ENCODE measurements at regions not wholly inside any gene's neighbourhood (a gene's known extent, or its start where the extent isn't known, plus 50 kb on each side); places are given as distances from the start of the nearest gene placed in this dataset.

DNA sequence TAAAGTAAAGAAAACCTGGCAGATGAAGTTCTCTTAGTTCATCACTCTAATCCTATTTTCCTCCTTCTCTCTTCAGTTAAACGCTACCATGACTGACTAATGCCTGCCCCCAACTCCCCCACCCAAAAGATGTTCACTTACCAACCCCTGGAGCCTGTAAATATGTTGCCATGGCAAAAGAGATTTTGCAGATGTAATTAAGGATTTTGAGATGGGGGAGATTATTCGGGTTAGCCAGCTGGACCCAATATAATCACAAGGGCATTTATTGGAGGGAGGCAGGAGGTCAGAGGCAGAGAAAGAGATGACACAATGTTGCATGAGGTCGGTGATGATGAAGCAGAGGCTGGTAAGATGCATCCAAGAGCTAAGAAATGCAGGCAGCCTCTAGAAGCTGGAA, 69.3 kb upstream of the PPP2R5A start:
- no peak overlapping the region for H3K27ac ChIP-seq (ENCODE audit: low read depth, low read length)
- POLR2A ChIA-PET, result no interaction called here
- no peaks in the 10 kb centered on the region for H3K27me3 ChIP-seq (ENCODE audit: control insufficient read depth, insufficient read depth, low read length)
- no peak for DNase-seq (ENCODE audit: low read depth, low spot score)
- TF ChIP-seq CTCF (IDR thresholded peaks at IDR 0.05; ENCODE audit: low read depth, low read length), result no peak
- no peaks in the 10 kb centered on the region for H3K9me3 ChIP-seq (ENCODE audit: control insufficient read depth, insufficient read depth, low read length)
- H3K4me3 ChIP-seq (ENCODE audit: low read depth, low read length), result no peak overlapping the region
- CTCF ChIA-PET, result interaction anchor here (0.9 kb wide), 1 partner anchor 145 kb away, joined by 4 read pairs; no protein-coding TSS in a partner anchor

DNA sequence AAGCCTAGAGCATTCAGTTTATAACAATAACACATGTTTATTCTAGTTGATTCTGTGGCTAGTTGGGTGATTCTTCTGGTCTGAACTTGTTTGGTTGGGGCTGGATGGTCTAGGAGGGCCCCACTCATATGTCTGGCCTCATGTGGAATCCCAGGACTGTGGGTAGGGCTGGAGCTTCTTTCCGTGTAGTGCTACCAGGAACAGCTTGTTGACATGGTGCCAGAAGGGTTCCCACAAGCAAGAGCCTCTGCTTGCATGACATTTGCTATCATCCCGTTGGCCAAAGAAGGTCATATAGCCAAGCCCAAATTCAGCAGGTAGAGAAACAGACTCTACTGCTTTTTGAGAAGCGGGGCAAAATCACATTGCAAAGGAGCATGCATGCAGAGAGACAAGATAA, 67.6 kb upstream of the PPP2R5A start:
- H3K9me3 ChIP-seq (ENCODE audit: control insufficient read depth, insufficient read depth, low read length), result no peaks in the 10 kb centered on the region
- ChIA-PET CTCF (interaction anchor here (0.6 to 2.3 kb wide), 2 partner anchors 74 to 147 kb away, joined by 4 to 11 read pairs; no protein-coding TSS in a partner anchor), POLR2A (interaction anchor here (0.7 kb wide), 1 partner anchor 15 kb away, joined by 3 read pairs; no protein-coding TSS in a partner anchor)
- H3K27me3 ChIP-seq (ENCODE audit: control insufficient read depth, insufficient read depth, low read length), result no peaks in the 10 kb centered on the region
- no peak for TF ChIP-seq CTCF (IDR thresholded peaks at IDR 0.05; ENCODE audit: low read depth, low read length)
- DNase-seq (ENCODE audit: low read depth, low spot score), result no peak
- no peak overlapping the region for H3K4me3 ChIP-seq (ENCODE audit: low read depth, low read length)
- H3K27ac ChIP-seq (ENCODE audit: low read depth, low read length), result no peak overlapping the region

DNA sequence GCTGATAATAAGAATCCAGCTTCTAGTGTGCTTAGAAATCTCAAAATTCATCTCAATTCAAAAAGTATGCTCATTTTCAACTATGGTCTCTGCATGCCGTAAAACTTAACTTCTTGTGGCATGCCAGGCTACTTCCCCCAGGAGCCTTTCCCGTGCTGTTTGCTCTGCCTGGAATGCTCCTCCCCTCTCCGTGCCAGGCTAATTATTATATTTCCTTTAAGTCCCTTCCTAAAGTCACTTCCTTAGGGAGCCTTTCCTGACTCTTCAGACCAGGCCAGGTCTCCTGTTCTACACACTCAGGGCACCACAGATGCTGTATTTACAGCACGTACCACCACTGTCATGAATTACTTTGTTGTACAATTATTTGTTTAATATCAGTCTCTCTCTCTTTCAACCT, 67.1 kb upstream of the PPP2R5A start:
- TF ChIP-seq CTCF (IDR thresholded peaks at IDR 0.05; ENCODE audit: low read depth, low read length), result no peak
- no peak overlapping the region for H3K4me3 ChIP-seq (ENCODE audit: low read depth, low read length)
- no peak for DNase-seq (ENCODE audit: low read depth, low spot score)
- POLR2A ChIA-PET, result interaction anchor here (0.7 kb wide), 1 partner anchor 15 kb away, joined by 3 read pairs; no protein-coding TSS in a partner anchor
- CTCF ChIA-PET, result interaction anchor here (0.6 to 2.3 kb wide), 2 partner anchors 74 to 147 kb away, joined by 4 to 11 read pairs; no protein-coding TSS in a partner anchor
- H3K9me3 ChIP-seq (ENCODE audit: control insufficient read depth, insufficient read depth, low read length), result no peaks in the 10 kb centered on the region
- H3K27me3 ChIP-seq (ENCODE audit: control insufficient read depth, insufficient read depth, low read length), result no peaks in the 10 kb centered on the region
- no peak overlapping the region for H3K27ac ChIP-seq (ENCODE audit: low read depth, low read length)

GRCh38 chr1:212218911-212219310, 66.3 kb upstream of the PPP2R5A start:
- POLR2A ChIA-PET, result interaction anchor here (0.6 to 1.5 kb wide), 6 partner anchors 16 to 212 kb away, joined by 3 to 5 read pairs (median 4); no protein-coding TSS in a partner anchor
- H3K27me3 ChIP-seq (ENCODE audit: control insufficient read depth, insufficient read depth, low read length), result no peaks in the 10 kb centered on the region
- TF ChIP-seq CTCF (IDR thresholded peaks at IDR 0.05; ENCODE audit: low read depth, low read length), result no peak
- no peaks in the 10 kb centered on the region for H3K9me3 ChIP-seq (ENCODE audit: control insufficient read depth, insufficient read depth, low read length)
- no peak overlapping the region for H3K27ac ChIP-seq (ENCODE audit: low read depth, low read length)
- DNase-seq (ENCODE audit: low read depth, low spot score), result peak; percentile 77
- no peak overlapping the region for H3K4me3 ChIP-seq (ENCODE audit: low read depth, low read length)
- CTCF ChIA-PET, result interaction anchor here (1.3 to 2.3 kb wide), 2 partner anchors 148 to 183 kb away, joined by 5 to 11 read pairs; partner anchors contain the start of genes DTL and INTS7

DNA sequence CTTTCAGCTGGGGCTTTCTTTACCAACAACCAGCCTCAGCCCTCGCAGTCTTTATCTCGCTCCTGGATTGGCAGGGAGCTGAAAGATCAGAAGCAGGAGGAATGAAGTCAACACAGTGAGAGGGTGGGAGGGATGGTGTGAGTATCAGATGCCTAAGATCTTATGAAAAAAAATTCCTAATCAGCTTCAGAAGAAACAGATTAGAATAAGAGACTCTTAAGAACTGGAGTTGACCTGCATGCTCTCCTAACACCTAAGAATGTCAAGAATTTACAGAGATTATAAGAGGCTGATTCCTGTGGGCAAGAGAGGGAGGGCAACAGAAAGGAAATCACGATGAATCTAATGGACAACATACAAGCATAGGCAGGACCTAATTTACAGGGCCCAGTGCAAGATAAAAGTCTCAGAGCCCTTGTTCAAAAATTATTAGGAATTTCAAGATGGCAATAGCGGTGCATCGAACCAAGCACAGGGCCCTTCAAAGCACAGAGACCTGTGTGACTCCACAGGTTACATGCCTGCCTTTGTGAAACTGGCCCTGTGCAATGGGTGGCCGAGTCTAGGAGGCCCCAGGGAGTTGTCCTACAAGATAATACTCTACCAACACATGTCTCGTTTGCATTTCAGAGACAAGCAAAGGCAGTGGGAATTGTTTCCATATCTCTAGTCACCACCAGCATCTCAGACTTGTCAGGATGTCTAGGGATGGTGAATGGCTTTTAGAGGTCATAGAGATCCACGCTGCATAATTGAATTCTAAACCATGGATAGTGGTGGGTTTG, 65.3 kb upstream of the PPP2R5A start:
- POLR2A ChIA-PET, result interaction anchor here (0.7 to 1.5 kb wide), 2 partner anchors 46 to 62 kb away, joined by 3 to 5 read pairs; no protein-coding TSS in a partner anchor
- CTCF ChIA-PET, result interaction anchor here (1.3 kb wide), 1 partner anchor 184 kb away, joined by 5 read pairs; the partner anchor contains the start of genes DTL and INTS7
- DNase-seq (ENCODE audit: low read depth, low spot score), result no peak
- TF ChIP-seq CTCF (IDR thresholded peaks at IDR 0.05; ENCODE audit: low read depth, low read length), result no peak
- Histone ChIP-seq H3K27me3 (ENCODE audit: control insufficient read depth, insufficient read depth, low read length) (no peaks in the 10 kb centered on the region), H3K9me3 (ENCODE audit: control insufficient read depth, insufficient read depth, low read length) (no peaks in the 10 kb centered on the region), H3K27ac (ENCODE audit: low read depth, low read length) (no peak overlapping the region), H3K4me3 (ENCODE audit: low read depth, low read length) (no peak overlapping the region)
